ENCODE measurements at regions not wholly inside any gene's neighbourhood (a gene's known extent, or its start where the extent isn't known, plus 50 kb on each side); places are given as distances from the start of the nearest gene placed in this dataset.

DNA sequence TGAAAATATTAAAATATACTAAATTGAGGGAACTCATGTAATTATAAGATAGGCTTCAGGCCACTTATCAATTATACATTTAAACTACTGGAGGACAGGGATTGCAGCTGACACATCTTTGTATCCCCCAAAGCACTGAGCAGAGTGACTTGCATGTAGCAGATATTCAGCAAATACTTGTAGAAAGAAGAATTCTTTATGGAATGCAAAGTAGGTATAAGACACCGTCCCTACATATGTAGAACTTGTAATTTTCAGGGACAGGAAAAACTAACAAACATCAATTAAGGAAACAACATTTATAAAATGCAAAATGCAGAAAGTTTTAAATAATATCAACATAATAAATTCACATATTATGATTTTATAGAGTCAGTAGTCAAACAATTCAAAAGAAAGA lies 719.2 kb downstream of the OLFM4 start:
- TF ChIP-seq, protein P1, sequence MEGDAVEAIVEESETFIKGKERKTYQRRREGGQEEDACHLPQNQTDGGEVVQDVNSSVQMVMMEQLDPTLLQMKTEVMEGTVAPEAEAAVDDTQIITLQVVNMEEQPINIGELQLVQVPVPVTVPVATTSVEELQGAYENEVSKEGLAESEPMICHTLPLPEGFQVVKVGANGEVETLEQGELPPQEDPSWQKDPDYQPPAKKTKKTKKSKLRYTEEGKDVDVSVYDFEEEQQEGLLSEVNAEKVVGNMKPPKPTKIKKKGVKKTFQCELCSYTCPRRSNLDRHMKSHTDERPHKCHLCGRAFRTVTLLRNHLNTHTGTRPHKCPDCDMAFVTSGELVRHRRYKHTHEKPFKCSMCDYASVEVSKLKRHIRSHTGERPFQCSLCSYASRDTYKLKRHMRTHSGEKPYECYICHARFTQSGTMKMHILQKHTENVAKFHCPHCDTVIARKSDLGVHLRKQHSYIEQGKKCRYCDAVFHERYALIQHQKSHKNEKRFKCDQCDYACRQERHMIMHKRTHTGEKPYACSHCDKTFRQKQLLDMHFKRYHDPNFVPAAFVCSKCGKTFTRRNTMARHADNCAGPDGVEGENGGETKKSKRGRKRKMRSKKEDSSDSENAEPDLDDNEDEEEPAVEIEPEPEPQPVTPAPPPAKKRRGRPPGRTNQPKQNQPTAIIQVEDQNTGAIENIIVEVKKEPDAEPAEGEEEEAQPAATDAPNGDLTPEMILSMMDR (IDR thresholded peaks at IDR 0.05; ENCODE audit: low read depth, low read length) = no peak
- H3K4me3 ChIP-seq (ENCODE audit: low read depth, low read length) = no peak overlapping the region
- no peak for DNase-seq (ENCODE audit: low read depth, low spot score)
- in situ Hi-C loops (cut with HindIII; ENCODE audit: low sequenced_read_pairs) = no loop called here

DNA sequence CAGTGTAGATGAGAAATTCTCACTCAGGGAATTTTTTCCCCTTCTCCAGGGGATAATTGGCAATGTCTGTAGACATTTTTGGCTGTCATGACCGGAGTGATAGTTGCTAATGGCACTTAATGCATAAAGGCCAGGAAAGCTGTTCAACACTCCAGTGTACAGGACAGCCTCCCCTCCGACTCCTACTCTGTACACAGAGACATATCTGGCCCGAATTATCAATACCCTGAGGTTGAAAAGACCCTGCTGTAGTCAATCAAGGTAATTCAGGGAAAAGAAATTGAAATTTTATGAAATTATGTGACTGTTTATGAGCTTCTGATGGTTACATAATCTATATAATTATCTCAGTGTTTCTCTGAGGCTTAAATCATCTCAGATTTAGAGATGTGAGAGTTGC lies 720.7 kb downstream of the OLFM4 start:
- no peak for DNase-seq (ENCODE audit: low read depth, low spot score)
- in situ Hi-C loops (cut with HindIII; ENCODE audit: low sequenced_read_pairs) = no loop called here

DNA sequence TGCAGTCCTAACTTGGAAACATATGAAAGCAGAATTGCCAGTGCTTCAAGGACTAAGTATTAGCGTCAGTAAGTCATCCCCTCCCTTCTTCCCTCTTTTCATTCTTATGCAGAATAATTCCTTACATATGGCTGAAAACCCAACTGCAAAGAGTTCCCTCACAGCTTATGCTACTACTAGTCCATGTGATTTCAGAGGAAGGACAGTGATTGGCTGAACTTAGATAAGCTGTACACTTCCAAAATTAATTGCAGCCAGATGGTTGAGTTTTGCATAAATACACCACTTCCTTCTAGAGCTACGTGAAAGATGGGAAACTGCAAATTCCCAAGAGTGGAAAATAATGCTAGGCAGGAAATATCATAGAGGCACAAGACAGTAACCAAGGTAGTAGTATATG lies 730.4 kb downstream of the OLFM4 start:
- no peak overlapping the region for H3K4me3 ChIP-seq (ENCODE audit: low read depth, low read length)
- in situ Hi-C loops (cut with HindIII; ENCODE audit: low sequenced_read_pairs) = no loop called here
- TF ChIP-seq, protein P1 (IDR thresholded peaks at IDR 0.05; ENCODE audit: low read depth, low read length) = no peak
- no peak for DNase-seq (ENCODE audit: low read depth, low spot score)

More for the DNA sequence above, 720.7 kb downstream of the OLFM4 start:
- TF ChIP-seq, protein P1 (IDR thresholded peaks at IDR 0.05; ENCODE audit: low read depth, low read length) = no peak
- no peak overlapping the region for H3K4me3 ChIP-seq (ENCODE audit: low read depth, low read length)

DNA sequence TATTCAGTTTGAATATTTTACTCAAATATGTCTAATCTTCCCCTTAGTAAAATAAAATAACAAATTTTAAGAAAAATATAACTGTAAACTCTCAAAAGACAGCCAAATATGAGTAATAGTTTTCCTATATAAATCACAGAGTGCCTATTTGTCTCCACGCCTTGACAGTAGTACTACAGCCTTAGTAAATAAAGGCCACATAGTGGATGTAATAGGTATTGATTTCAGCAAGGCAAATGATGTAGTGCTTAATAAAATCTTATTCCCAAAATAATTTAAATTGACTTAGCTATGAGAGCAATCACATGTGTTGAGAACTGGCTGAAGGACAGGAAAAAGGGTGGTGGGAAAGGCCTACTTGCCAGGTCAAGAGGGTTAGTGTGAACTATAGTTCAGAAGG lies 747.2 kb downstream of the OLFM4 start:
- TF ChIP-seq, protein P1 (IDR thresholded peaks at IDR 0.05; ENCODE audit: low read depth, low read length) = no peak
- in situ Hi-C loops (cut with HindIII; ENCODE audit: low sequenced_read_pairs) = no loop called here
- H3K4me3 ChIP-seq (ENCODE audit: low read depth, low read length) = no peak overlapping the region
- DNase-seq (ENCODE audit: low read depth, low spot score) = no peak

DNA sequence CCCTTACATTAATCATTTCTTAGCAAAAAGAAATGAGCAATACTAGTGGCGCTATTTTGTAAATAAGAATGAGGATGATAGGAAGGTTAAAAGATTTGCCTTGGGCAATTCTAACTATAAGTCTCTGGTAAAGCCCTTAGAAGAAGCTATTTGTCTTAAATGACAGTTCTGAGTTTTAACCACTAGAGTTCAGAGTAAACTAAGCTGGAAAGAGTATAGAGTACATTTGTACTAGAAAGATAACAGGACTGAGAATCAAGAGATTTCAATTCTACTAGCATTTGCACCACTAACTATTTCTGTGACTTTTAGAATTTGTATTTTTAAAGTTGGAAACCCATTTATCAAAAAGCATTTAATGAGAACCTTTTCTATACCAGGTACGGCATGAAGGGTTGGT lies 750.3 kb downstream of the OLFM4 start:
- no peak overlapping the region for H3K4me3 ChIP-seq (ENCODE audit: low read depth, low read length)
- TF ChIP-seq, protein P1 (IDR thresholded peaks at IDR 0.05; ENCODE audit: low read depth, low read length) = no peak
- in situ Hi-C loops (cut with HindIII; ENCODE audit: low sequenced_read_pairs) = no loop called here
- no peak for DNase-seq (ENCODE audit: low read depth, low spot score)

DNA sequence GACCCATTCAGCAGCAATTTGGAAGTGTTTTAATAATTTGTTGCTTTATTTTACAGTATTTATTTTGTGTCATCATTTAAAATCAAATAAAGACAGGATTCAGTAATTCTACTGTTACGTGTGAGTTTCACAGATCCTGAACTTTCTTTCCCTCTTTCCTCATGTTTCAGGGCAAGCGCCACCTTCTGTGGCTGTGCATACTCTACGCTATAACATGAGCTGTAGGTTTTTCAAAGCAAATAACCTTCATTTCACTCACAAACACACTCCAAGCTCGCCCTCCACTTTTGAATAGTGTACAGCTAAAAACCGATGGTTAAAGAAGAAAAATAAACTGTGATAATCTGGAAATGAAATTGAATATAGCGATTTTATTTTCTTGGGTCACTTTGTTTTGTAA lies 753.3 kb downstream of the OLFM4 start:
- in situ Hi-C loops (cut with HindIII; ENCODE audit: low sequenced_read_pairs) = no loop called here
- DNase-seq (ENCODE audit: low read depth, low spot score) = no peak
- H3K4me3 ChIP-seq (ENCODE audit: low read depth, low read length) = no peak overlapping the region
- TF ChIP-seq, protein P1 (IDR thresholded peaks at IDR 0.05; ENCODE audit: low read depth, low read length) = no peak

DNA sequence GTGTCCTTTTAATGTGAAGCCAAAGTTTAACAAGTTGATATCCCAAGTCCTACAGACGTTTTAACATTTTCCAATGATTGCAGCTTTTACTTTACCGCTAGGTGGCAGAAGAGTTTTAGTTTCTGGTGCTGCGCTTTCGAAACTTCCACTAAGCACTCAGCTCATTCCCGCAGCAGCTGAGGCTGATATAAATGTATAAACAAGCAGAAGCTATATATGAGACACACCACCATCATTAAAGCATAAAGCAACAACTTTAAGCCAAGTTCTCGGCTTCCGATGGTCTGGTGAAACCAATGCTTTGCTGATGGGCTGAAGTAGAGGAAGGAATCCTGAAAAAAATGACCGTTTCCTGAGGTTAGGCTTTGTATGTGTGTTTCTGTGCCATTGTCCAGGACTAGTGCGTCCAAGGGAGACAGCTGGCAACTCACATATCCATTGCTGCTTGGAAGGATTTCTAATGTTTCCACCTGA lies 753.9 kb downstream of the OLFM4 start:
- peak overlapping the region; percentile 14 for H3K4me3 ChIP-seq (ENCODE audit: low read depth, low read length)
- in situ Hi-C loops (cut with HindIII; ENCODE audit: low sequenced_read_pairs) = no loop called here
- TF ChIP-seq, protein P1 (IDR thresholded peaks at IDR 0.05; ENCODE audit: low read depth, low read length) = peak; percentile 76
- peak; percentile 63 for DNase-seq (ENCODE audit: low read depth, low spot score)
